Mesenchymal stem cell (in vitro differentiated cells and primary cell): ENCODE measurements at regions not wholly inside any gene's neighbourhood (a gene's known extent, or its start where the extent isn't known, plus 50 kb on each side); places are given as distances from the start of the nearest gene placed in this dataset.

Experiments
- DNase-seq: peaks from one replicate; pipeline ENCODE4 v3.0.0-alpha.2; 2013
- H2AFZ ChIP-seq: one replicate; pipeline ENCODE4 v1.6.1; 2013; ENCODE audit warnings: low read depth, mild to moderate bottlenecking, control low read depth, inconsistent platforms, low read length, moderate library complexity
- H2AK5ac ChIP-seq: 2 replicates; pipeline ENCODE4 v1.6.1; 2013; ENCODE audit warnings: low read length, moderate library complexity, mild to moderate bottlenecking, inconsistent platforms; ENCODE audit not compliant: severe bottlenecking
- H2BK120ac ChIP-seq: one replicate; pipeline ENCODE4 v1.6.1; 2013; ENCODE audit warnings: low read depth, mild to moderate bottlenecking, inconsistent platforms, low read length, moderate library complexity
- H2BK12ac ChIP-seq, 2 experiments: one replicate each; pipeline ENCODE4 v1.6.1; 2013; ENCODE audit warnings: inconsistent platforms in 2 of 2, low read length in 2 of 2, mild to moderate bottlenecking in 2 of 2, moderate library complexity in 2 of 2, control low read depth in 1 of 2
- H2BK15ac ChIP-seq: one replicate; pipeline ENCODE4 v1.6.1; 2013; ENCODE audit warnings: mild to moderate bottlenecking, low read depth, inconsistent platforms; ENCODE audit not compliant: poor library complexity, severe bottlenecking
- H2BK5ac ChIP-seq: 2 replicates; pipeline ENCODE4 v1.6.1; 2013; ENCODE audit warnings: low read depth, mild to moderate bottlenecking, low read length, control low read depth, inconsistent platforms; ENCODE audit not compliant: poor library complexity, severe bottlenecking
- H3K14ac ChIP-seq, 2 experiments: one replicate each; pipeline ENCODE4 v1.6.1; 2013; ENCODE audit warnings: inconsistent platforms in 2 of 2, low read length in 2 of 2, control low read depth in 1 of 2, mild to moderate bottlenecking in 1 of 2, moderate library complexity in 1 of 2
- H3K18ac ChIP-seq, 2 experiments: one replicate each; pipeline ENCODE4 v1.6.1; 2013; ENCODE audit warnings: inconsistent platforms in 2 of 2, low read length in 2 of 2, control low read depth in 1 of 2, low read depth in 1 of 2, mild to moderate bottlenecking in 1 of 2
- H3K23ac ChIP-seq, 2 experiments: one replicate each; pipeline ENCODE4 v1.6.1; 2013; ENCODE audit warnings: inconsistent platforms in 2 of 2, low read length in 2 of 2, mild to moderate bottlenecking in 2 of 2, moderate library complexity in 2 of 2, control low read depth in 1 of 2
- H3K27ac ChIP-seq: 2 replicates; pipeline ENCODE4 v1.5.1; 2013; ENCODE audit warnings: mild to moderate bottlenecking, moderate library complexity, low read length, control low read depth, inconsistent platforms; ENCODE audit not compliant: poor library complexity, severe bottlenecking
- H3K27me3 ChIP-seq, 2 experiments: 2 replicates each; pipeline versions ENCODE4 v1.6.1 to v1.7.0; 2013; ENCODE audit warnings: low read length in 2 of 2, mild to moderate bottlenecking in 2 of 2, moderate library complexity in 2 of 2, control low read depth in 1 of 2, inconsistent platforms in 1 of 2; ENCODE audit not compliant: control insufficient read depth in 1 of 2, insufficient read depth in 1 of 2
- H3K36me3 ChIP-seq, 2 experiments: 2 replicates each; pipeline versions ENCODE4 v1.6.1 to v1.7.0; 2013; ENCODE audit warnings: low read length in 2 of 2, control low read depth in 1 of 2, inconsistent platforms in 1 of 2, low read depth in 1 of 2, mild to moderate bottlenecking in 1 of 2; ENCODE audit not compliant: insufficient read depth in 2 of 2, control insufficient read depth in 1 of 2
- H3K4ac ChIP-seq, 2 experiments: one replicate each; pipeline ENCODE4 v1.6.1; 2013; ENCODE audit warnings: inconsistent platforms in 2 of 2, low read length in 2 of 2, mild to moderate bottlenecking in 2 of 2, moderate library complexity in 2 of 2, control low read depth in 1 of 2, low read depth in 1 of 2
- H3K4me1 ChIP-seq: 2 replicates; pipeline ENCODE4 v1.6.1; 2013; ENCODE audit warnings: low read depth, low read length, control low read depth; ENCODE audit not compliant: control insufficient read depth, insufficient read depth
- H3K4me2 ChIP-seq: 2 replicates; pipeline ENCODE4 v1.6.1; 2013; ENCODE audit warnings: low read length, mild to moderate bottlenecking, inconsistent platforms; ENCODE audit not compliant: poor library complexity, severe bottlenecking
- H3K4me3 ChIP-seq, 2 experiments: 2 replicates each; pipeline versions ENCODE4 v1.5.1 to v1.7.0; 2013; ENCODE audit warnings: low read length in 2 of 2, mild to moderate bottlenecking in 2 of 2, control low read depth in 1 of 2, low read depth in 1 of 2; ENCODE audit not compliant: insufficient read depth in 1 of 2
- H3K79me1 ChIP-seq: replicated peaks from 2 replicates; pipeline ENCODE4 v1.6.1; 2013; ENCODE audit warnings: mild to moderate bottlenecking, control low read depth, low read length, inconsistent platforms; ENCODE audit not compliant: poor library complexity, severe bottlenecking
- H3K9ac ChIP-seq: 2 replicates; pipeline ENCODE4 v1.7.0; 2013; ENCODE audit warnings: mild to moderate bottlenecking, low read length, moderate library complexity
- H3K9me3 ChIP-seq: 2 replicates; pipeline ENCODE4 v1.7.0; 2013; ENCODE audit warnings: mild to moderate bottlenecking, low read length; ENCODE audit not compliant: control insufficient read depth
- H4K8ac ChIP-seq: one replicate; pipeline ENCODE4 v1.6.1; 2013; ENCODE audit warnings: inconsistent platforms, mild to moderate bottlenecking, low read length, moderate library complexity
- H4K91ac ChIP-seq: one replicate; pipeline ENCODE4 v1.6.1; 2013; ENCODE audit warnings: mild to moderate bottlenecking, low read length, inconsistent platforms
- WGBS: methylation state at CpG from one replicate; pipeline ENCODE4 v1.1.7; 2013; ENCODE audit warnings: mixed read lengths; 5-methylcytosine and 5-hydroxymethylcytosine counted together

GRCh38 chr6:28648035-28648877 is 122.6 kb downstream of the GPX5 start:
- Histone ChIP-seq H3K27me3 (peaks cover 0 to 11% of the 10 kb centered on the region in 2 experiments), H2AK5ac (no peak overlapping the region), H3K9me3 (no peaks in the 10 kb centered on the region), H2BK120ac (no peak overlapping the region), H3K18ac (no peak overlapping the region), H3K4me1 (no peaks in the 10 kb centered on the region), H3K9ac (peak overlapping the region; percentile 82), H2BK5ac (no peak overlapping the region), H3K14ac (no peak overlapping the region), H3K79me1 (no peaks in the 10 kb centered on the region), H3K36me3 (no peaks in the 10 kb centered on the region), H3K27ac (no peak overlapping the region), H3K4me3 (peak overlapping the region; percentile 43 to 89), H4K91ac (no peak overlapping the region), H3K4ac (no peak overlapping the region), H2BK12ac (no peak overlapping the region), H2BK15ac (no peak overlapping the region), H3K4me2 (peak overlapping the region; percentile 70), H4K8ac (no peak overlapping the region), H3K23ac (no peak overlapping the region), H2AFZ (peak overlapping the region; percentile 3)
- DNase-seq = peak; percentile 82
- WGBS = 1% methylated on average over 26 of the region's 27 CpGs

- 10% methylated on average over 10 of the region's 10 CpGs for WGBS
- DNase-seq = no peak
Measured at GRCh38 chr6:28648878-28649375, 123.2 kb downstream of the GPX5 start.

GRCh38 chr6:28651161-28651560 is 125.5 kb downstream of the GPX5 start:
- no peak overlapping the region for H3K23ac ChIP-seq
- no peak overlapping the region for H3K4me2 ChIP-seq
- H2BK120ac ChIP-seq = no peak overlapping the region
- no peak overlapping the region for H2AFZ ChIP-seq
- H3K14ac ChIP-seq = no peak overlapping the region
- H4K8ac ChIP-seq = no peak overlapping the region
- no peak overlapping the region for H3K9ac ChIP-seq
- no peaks in the 10 kb centered on the region for H3K79me1 ChIP-seq
- H2BK5ac ChIP-seq = no peak overlapping the region
- no peak overlapping the region for H2BK15ac ChIP-seq
- H3K4me3 ChIP-seq = no peak overlapping the region
- H3K27me3 ChIP-seq = peaks cover 6 to 22% of the 10 kb centered on the region in 2 experiments
- no peaks in the 10 kb centered on the region for H3K36me3 ChIP-seq
- no peak overlapping the region for H2BK12ac ChIP-seq
- H3K18ac ChIP-seq = no peak overlapping the region
- H3K4ac ChIP-seq = no peak overlapping the region
- DNase-seq = peak; percentile 10
- no peak overlapping the region for H2AK5ac ChIP-seq
- no peak overlapping the region for H3K27ac ChIP-seq
- H3K4me1 ChIP-seq = no peaks in the 10 kb centered on the region
- H3K9me3 ChIP-seq = no peaks in the 10 kb centered on the region
- no peak overlapping the region for H4K91ac ChIP-seq
- WGBS = 100% methylated on average over 1 of the region's 6 CpGs

More at GRCh38 chr6:28648878-28649375, 123.2 kb downstream of the GPX5 start:
- Histone ChIP-seq H3K4ac (no peak overlapping the region), H2AFZ (no peak overlapping the region), H3K4me3 (peak overlapping the region; percentile 43 to 89), H3K23ac (no peak overlapping the region), H2BK12ac (no peak overlapping the region), H4K8ac (no peak overlapping the region), H3K36me3 (no peaks in the 10 kb centered on the region), H3K27ac (no peak overlapping the region), H3K14ac (no peak overlapping the region), H2BK5ac (no peak overlapping the region), H3K4me2 (peak overlapping the region; percentile 70), H3K79me1 (no peaks in the 10 kb centered on the region), H4K91ac (no peak overlapping the region), H3K9me3 (no peaks in the 10 kb centered on the region), H2BK120ac (no peak overlapping the region), H3K4me1 (no peaks in the 10 kb centered on the region), H2AK5ac (no peak overlapping the region), H3K27me3 (peaks cover 0 to 11% of the 10 kb centered on the region in 2 experiments), H3K9ac (peak overlapping the region; percentile 82), H3K18ac (no peak overlapping the region), H2BK15ac (no peak overlapping the region)

GRCh38 chr6:28653876-28654275 is 128.2 kb downstream of the GPX5 start:
- Histone ChIP-seq H3K4me1 (peaks cover 2% of the 10 kb centered on the region), H3K23ac (no peak overlapping the region), H4K8ac (no peak overlapping the region), H3K4ac (no peak overlapping the region), H2BK12ac (no peak overlapping the region), H3K4me2 (no peak overlapping the region), H2BK5ac (no peak overlapping the region), H2BK120ac (no peak overlapping the region), H3K18ac (no peak overlapping the region), H4K91ac (no peak overlapping the region), H2AFZ (no peak overlapping the region), H3K9me3 (no peaks in the 10 kb centered on the region), H3K79me1 (no peaks in the 10 kb centered on the region), H3K4me3 (no peak overlapping the region), H3K9ac (no peak overlapping the region), H3K36me3 (no peaks in the 10 kb centered on the region), H3K27ac (no peak overlapping the region), H3K27me3 (peaks cover 16 to 34% of the 10 kb centered on the region in 2 experiments), H2BK15ac (no peak overlapping the region), H2AK5ac (no peak overlapping the region), H3K14ac (no peak overlapping the region)
- WGBS = 95% methylated on average over 3 of the region's 4 CpGs
- no peak for DNase-seq
